PC-9 (cell line): ENCODE measurements at regions not wholly inside any gene's neighbourhood (a gene's known extent, or its start where the extent isn't known, plus 50 kb on each side); places are given as distances from the start of the nearest gene placed in this dataset.

ENCODE experiments used
- BruUV-seq: library from RNA; stranded (reverse); fragments of 400-500 nt; replicated peaks from 2 replicates; lab custom pipeline; 2021; lab: Mats Ljungman, UMichigan
- CTCF ChIA-PET: fragments of 300-600 bp; sonication (Branson Sonifier 250); formaldehyde crosslinking; loops from one replicate; lab custom pipeline; 2022; ENCODE audit warnings: antibody characterized with exemption; lab: Charles Lee
- POLR2A ChIA-PET: fragments of 300-600 bp; sonication (Branson Sonifier 250); formaldehyde crosslinking; loops from one replicate; lab custom pipeline; 2022; ENCODE audit warnings: antibody characterized with exemption; ENCODE audit not compliant: unreplicated experiment; lab: Charles Lee
- DNase-seq, 2 experiments: peaks; one replicate each; pipeline versions ENCODE4 v3.0.0 to v3.0.0-alpha.2; 2015 to 2022; ENCODE audit warnings: mixed read lengths in 1 of 2
- H2AFZ ChIP-seq: fragments of 200-600 bp; sonication (generic); 2 replicates; pipeline ENCODE4 v1.8.1; 2017; ENCODE audit warnings: antibody characterized with exemption
- H3F3A ChIP-seq: fragments of 200-600 bp; sonication (generic); 2 replicates; pipeline ENCODE4 v1.8.1; 2017; ENCODE audit warnings: antibody characterized with exemption, mild to moderate bottlenecking, low read depth; ENCODE audit not compliant: insufficient read depth
- H3K27ac ChIP-seq: fragments of 200-600 bp; sonication (generic); 2 replicates; pipeline ENCODE4 v1.6.1; 2016; ENCODE audit warnings: mixed run types
- H3K27me3 ChIP-seq: fragments of 200-600 bp; sonication (generic); 2 replicates; pipeline ENCODE4 v1.6.1; 2016; ENCODE audit warnings: low read depth, mixed run types; ENCODE audit not compliant: insufficient read depth
- H3K36me3 ChIP-seq: fragments of 200-600 bp; sonication (generic); 2 replicates; pipeline ENCODE4 v1.6.1; 2016; ENCODE audit warnings: low read depth, mixed run types
- H3K4me1 ChIP-seq: fragments of 200-600 bp; sonication (generic); replicated peaks from 2 replicates; pipeline ENCODE4 v1.6.1; 2016; ENCODE audit warnings: mixed run types; ENCODE audit not compliant: insufficient read depth
- H3K4me2 ChIP-seq: fragments of 200-600 bp; sonication (generic); 2 replicates; pipeline ENCODE4 v1.6.1; 2017; ENCODE audit warnings: mixed run types
- H3K4me3 ChIP-seq: fragments of 200-600 bp; sonication (generic); 2 replicates; pipeline ENCODE4 v1.6.1; 2016; ENCODE audit warnings: mixed run types
- H3K79me2 ChIP-seq: fragments of 200-600 bp; sonication (generic); 2 replicates; pipeline ENCODE4 v1.6.1; 2017; ENCODE audit warnings: low read depth, mixed run types
- H3K9me2 ChIP-seq: fragments of 200-600 bp; sonication (generic); 2 replicates; pipeline ENCODE4 v1.8.1; 2017; ENCODE audit warnings: mild to moderate bottlenecking; ENCODE audit not compliant: insufficient read depth
- H3K9me3 ChIP-seq: fragments of 200-600 bp; sonication (generic); 2 replicates; pipeline ENCODE4 v1.8.1; 2016; ENCODE audit warnings: low read depth; ENCODE audit not compliant: insufficient read depth
- H4K20me1 ChIP-seq: fragments of 200-600 bp; sonication (generic); 2 replicates; pipeline ENCODE4 v1.8.1; 2017; ENCODE audit not compliant: insufficient read depth
- EZH2 ChIP-seq: fragments of 200-600 bp; sonication (generic); IDR thresholded peaks from 2 replicates; pipeline ENCODE4 v1.8.0; 2017; ENCODE audit warnings: antibody characterized with exemption, low read depth
- intact Hi-C: fragments of 100-400 bp; cut with micrococcal nuclease; formaldehyde crosslinking; loops from one replicate; pipeline ENCODE4 v1.10.0; 2022; ENCODE audit not compliant: unreplicated experiment
- TF ChIP-seq, protein P1 (sequence below): fragments of 200-600 bp; sonication (generic); conservative IDR thresholded peaks from 2 replicates; pipeline ENCODE4 v1.6.1; 2017; ENCODE audit warnings: mixed run types, antibody characterized with exemption, mild to moderate bottlenecking, moderate library complexity

- Histone ChIP-seq H3K4me3 (no peak overlapping the region), H2AFZ (no peak overlapping the region), H3K79me2 (no peaks in the 10 kb centered on the region), H3K4me1 (no peaks in the 10 kb centered on the region), H3K4me2 (no peak overlapping the region), H3F3A (no peaks in the 10 kb centered on the region), H3K27me3 (no peaks in the 10 kb centered on the region), H3K36me3 (no peaks in the 10 kb centered on the region), H3K9me3 (no peaks in the 10 kb centered on the region), H4K20me1 (no peaks in the 10 kb centered on the region), H3K9me2 (no peaks in the 10 kb centered on the region), H3K27ac (no peak overlapping the region)
- POLR2A ChIA-PET, result no interaction called here
- CTCF ChIA-PET, result no interaction called here
- no peak for DNase-seq
- TF ChIP-seq EZH2, result no peak
- TF ChIP-seq, protein P1, sequence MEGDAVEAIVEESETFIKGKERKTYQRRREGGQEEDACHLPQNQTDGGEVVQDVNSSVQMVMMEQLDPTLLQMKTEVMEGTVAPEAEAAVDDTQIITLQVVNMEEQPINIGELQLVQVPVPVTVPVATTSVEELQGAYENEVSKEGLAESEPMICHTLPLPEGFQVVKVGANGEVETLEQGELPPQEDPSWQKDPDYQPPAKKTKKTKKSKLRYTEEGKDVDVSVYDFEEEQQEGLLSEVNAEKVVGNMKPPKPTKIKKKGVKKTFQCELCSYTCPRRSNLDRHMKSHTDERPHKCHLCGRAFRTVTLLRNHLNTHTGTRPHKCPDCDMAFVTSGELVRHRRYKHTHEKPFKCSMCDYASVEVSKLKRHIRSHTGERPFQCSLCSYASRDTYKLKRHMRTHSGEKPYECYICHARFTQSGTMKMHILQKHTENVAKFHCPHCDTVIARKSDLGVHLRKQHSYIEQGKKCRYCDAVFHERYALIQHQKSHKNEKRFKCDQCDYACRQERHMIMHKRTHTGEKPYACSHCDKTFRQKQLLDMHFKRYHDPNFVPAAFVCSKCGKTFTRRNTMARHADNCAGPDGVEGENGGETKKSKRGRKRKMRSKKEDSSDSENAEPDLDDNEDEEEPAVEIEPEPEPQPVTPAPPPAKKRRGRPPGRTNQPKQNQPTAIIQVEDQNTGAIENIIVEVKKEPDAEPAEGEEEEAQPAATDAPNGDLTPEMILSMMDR, result no peak
- intact Hi-C loops, result no loop called here
- BruUV-seq, result no TSS peak
Measured at GRCh38 chr13:69142101-69142500, 965.5 kb upstream of the ATXN8OS start.

GRCh38 chr13:69124996-69125395 is 982.6 kb upstream of the ATXN8OS start:
- Histone ChIP-seq H3K4me2 (no peak overlapping the region), H3K4me1 (no peaks in the 10 kb centered on the region), H3K36me3 (no peaks in the 10 kb centered on the region), H3F3A (no peaks in the 10 kb centered on the region), H2AFZ (no peak overlapping the region), H3K9me3 (no peaks in the 10 kb centered on the region; the same call in 1 of the 2 replicates), H3K79me2 (no peaks in the 10 kb centered on the region), H3K27ac (no peak overlapping the region), H3K9me2 (no peaks in the 10 kb centered on the region), H4K20me1 (no peaks in the 10 kb centered on the region), H3K27me3 (no peaks in the 10 kb centered on the region), H3K4me3 (no peak overlapping the region)
- TF ChIP-seq, protein P1, result no peak
- TF ChIP-seq EZH2, result no peak
- ChIA-PET POLR2A (no interaction called here), CTCF (no interaction called here)
- intact Hi-C loops, result no loop called here
- no peak for DNase-seq
- BruUV-seq, result no TSS peak

DNA sequence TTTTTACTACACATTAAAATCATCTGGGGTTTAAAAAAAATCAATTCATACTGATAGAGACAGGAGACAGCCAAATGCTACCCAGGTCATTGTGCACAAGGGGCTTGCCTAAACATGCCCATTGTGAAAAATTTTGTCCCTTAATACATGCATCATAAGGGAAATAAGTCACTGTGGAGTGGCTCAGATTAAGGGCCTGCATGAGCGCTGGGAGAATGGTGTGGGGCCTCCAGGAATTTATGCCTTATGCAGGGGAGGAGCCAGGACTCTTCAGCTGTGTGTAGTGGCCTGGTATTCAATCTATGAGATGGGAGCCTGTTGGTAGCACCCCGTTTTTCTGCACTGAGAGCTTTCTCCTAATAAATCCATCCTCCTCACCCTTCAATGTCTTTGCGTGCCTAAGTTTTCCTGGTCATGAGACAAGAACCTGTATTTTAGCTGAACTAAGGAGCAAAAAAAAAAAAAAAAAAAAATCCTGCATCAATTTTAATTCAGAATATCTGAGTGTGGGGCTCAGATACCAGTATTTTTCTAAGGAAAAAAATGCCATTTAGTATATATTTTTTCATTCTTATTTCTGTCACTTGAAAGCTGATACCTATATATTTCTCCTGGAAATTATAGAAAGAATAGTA is 997.6 kb upstream of the ATXN8OS start:
- H3F3A ChIP-seq, result no peaks in the 10 kb centered on the region
- no peak overlapping the region for H2AFZ ChIP-seq
- H3K4me1 ChIP-seq, result no peaks in the 10 kb centered on the region
- TF ChIP-seq EZH2, result no peak
- TF ChIP-seq, protein P1, result no peak
- no peaks in the 10 kb centered on the region for H3K79me2 ChIP-seq
- no peaks in the 10 kb centered on the region for H3K9me3 ChIP-seq
- no peaks in the 10 kb centered on the region for H3K9me2 ChIP-seq
- H3K27me3 ChIP-seq, result no peaks in the 10 kb centered on the region
- no peaks in the 10 kb centered on the region for H3K36me3 ChIP-seq
- POLR2A ChIA-PET, result no interaction called here
- H3K27ac ChIP-seq, result no peak overlapping the region
- CTCF ChIA-PET, result no interaction called here
- no TSS peak for BruUV-seq
- no peak for DNase-seq
- H3K4me2 ChIP-seq, result no peak overlapping the region
- intact Hi-C loops, result no loop called here
- no peak overlapping the region for H3K4me3 ChIP-seq
- H4K20me1 ChIP-seq, result no peaks in the 10 kb centered on the region; the same call in 1 of the 2 replicates
